HUDEP-2 (cell line): ENCODE measurements at regions not wholly inside any gene's neighbourhood (a gene's known extent, or its start where the extent isn't known, plus 50 kb on each side); places are given as distances from the start of the nearest gene placed in this dataset.
"Not testable (repeated sequence)": the region's sequence is repeated elsewhere in the genome, so short reads cannot be mapped to it uniquely, and the experiment has no call there.

Source experiments
- DNase-seq, 76 experiments: peaks; one replicate each; lab custom pipeline; 2025; ENCODE audit not compliant: unreplicated experiment in 76 of 76; lab: John Stamatoyannopoulos, UW

GRCh38 chr3:187795207-187795960 is 50.1 kb upstream of the BCL6 start:
- no peak for DNase-seq

- DNase-seq = no peak
Observed at GRCh38 chr3:187798126-187798525, 52.9 kb upstream of the BCL6 start.

GRCh38 chr3:187798531-187799530 is 53.6 kb upstream of the BCL6 start:
- no peak for DNase-seq

DNA sequence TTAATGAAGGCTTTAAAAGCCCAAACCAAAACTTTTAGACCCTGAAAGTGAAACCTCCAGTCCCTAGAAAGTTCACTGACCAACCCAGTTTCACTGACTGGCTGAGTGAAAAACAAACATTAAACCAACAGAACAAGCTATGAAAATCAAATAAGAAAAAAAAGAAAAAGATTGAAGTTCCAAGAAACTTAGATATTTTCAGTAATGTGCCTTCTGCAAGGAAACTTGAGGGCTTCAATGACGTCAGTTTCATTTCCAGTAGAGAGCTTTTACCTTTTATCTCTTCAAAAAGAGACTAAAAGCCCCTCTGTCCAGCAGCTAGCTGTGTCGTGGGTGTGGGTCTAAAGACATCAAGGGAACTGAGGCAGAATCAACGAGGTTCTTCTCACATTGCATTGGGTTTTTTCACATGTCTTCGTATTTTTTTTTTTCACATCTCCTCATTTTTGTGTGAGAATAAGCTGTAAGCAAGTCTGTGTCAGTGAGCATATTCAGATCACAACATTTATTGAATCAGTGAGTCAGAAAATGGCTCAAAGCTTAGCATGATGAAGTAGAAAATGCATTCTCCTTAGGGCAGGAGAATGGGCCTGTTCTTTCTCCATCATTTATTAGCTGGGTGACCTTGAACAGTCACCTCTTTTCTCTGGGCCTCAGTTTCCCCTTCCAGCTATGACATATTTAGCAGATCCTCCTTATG is 54.8 kb upstream of the BCL6 start:
- no peak for DNase-seq

GRCh38 chr3:187801152-187801551 is 55.9 kb upstream of the BCL6 start:
- DNase-seq = no peak

DNA sequence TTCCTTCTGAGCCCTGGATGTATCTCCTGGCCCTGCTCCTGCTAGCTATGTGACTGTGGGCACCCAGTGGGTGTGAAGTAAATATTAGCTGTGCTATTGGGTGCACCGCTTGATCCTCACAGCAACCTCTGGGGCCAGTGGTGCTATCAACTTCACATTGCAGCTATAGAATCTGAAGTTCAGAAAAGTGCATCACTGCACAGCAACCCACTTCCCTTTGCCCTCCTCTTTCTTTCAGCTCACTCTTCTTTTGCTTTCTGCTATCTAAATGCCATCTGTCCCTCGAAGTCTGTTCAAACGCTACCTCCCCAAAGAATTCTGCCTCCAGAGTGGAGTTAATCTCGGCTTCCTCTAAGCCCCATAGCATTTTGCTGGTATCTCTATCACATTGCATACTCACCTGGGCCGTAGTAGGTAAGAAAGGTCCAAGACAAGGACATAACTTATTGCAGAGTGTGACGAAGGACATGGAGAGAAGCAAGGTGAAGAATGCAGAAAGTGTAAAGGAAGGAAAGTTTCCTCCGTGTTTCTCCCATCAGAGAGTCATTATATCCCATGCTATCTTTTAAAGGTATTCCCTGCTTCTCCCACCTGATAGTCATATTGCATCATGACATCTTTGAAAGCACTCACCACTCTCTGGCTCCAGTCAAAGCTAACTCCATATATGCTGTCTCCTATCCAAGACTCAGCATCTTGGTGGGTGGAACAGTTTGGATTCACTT is 57.1 kb upstream of the BCL6 start:
- DNase-seq = no peak

GRCh38 chr3:187802928-187803259 is 57.6 kb upstream of the BCL6 start:
- DNase-seq = no peak

- no peak for DNase-seq
Observed at GRCh38 chr3:187804120-187804744, 59.0 kb upstream of the BCL6 start.

DNA sequence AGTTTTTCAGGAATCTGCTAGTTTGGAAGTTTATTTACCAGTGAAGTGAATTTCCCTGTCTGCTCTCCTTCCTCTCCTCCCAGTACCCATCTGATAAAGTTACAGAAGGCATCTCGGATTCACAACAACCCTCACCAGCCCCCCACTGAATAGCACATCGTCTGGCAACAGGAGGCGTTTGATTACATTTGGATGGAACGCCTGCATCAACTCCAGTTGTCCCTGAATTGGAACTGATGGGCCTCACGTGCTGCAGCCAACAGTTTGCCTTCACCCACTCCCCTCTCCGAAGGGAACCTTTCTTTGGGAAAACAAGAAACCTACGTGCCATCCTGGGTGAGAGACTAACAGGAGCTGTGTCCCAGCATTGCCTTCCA is 59.5 kb upstream of the BCL6 start:
- DNase-seq = no peak

- no peak for DNase-seq
Observed at GRCh38 chr3:187805774-187806173, 60.5 kb upstream of the BCL6 start.

DNA sequence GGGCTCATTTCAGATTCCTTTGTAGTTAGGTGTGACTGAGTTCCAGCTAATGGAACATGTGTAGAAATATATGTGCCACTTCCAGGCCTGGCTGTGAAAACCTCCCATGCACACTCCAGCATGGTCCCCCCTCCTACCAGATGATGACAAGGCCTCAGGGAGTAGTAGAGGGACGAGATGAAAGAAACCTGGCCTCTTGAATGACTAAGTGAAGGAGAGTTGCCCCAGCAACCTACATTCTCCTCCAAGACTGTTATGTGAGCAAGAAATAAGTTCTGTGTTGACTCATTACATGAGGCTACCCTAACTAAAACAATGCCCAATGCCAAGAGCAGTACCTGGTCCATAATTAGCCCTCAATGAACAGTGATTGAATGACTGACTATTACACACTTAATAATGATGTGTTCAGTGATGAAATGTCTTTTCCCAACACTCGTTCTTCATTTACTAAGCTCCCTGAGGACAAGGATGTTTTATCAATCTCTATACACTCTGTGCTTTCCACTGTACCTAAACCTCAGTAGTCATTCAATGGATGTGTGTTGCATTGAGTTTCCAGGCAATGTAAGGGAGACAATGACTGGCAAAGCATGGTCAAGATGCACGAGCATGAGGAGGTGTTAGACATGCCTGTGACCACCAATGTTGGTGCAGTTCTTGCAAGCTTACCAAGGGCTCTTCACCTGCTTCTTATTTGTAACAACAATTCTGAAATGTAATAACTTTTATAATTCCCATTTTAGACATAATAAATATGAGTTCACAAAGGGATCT is 62.0 kb upstream of the BCL6 start:
- DNase-seq = no peak

DNA sequence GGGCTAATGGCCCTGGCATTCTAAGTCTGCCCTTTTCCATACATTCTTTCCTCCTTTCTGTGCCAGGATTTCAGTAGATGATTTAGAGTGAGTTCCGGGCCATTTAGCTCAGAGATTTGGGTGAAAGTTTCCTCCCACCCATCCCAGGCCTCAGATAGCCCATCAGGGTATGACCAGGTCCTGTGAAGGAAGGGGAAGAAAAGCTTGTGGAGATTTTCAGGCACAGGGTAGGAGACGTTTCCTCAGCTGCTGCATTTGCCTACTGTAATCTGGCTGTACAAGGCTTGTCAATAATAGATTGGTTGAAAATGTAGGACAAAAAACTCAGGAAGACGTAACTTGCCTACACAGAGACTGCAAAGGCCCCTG is 63.2 kb upstream of the BCL6 start:
- DNase-seq = no peak

DNA sequence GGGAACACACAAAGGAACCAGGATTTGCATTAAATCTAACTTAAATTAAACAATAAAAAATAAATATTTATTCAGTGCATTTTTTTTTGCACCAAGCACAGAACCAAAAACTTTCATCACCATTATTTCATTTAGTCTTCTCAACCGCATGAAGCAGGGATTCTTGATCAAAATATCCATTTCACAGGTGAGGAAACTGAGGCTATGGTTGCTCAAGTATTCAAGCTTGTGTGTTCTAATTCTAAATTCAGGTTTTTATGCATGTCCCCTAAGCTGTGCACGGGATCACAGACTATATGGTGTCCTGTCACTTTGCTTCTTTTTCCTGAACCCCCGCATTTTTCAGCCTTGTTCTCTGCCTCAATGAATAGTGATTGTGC is 64.3 kb upstream of the BCL6 start:
- DNase-seq = no peak

DNA sequence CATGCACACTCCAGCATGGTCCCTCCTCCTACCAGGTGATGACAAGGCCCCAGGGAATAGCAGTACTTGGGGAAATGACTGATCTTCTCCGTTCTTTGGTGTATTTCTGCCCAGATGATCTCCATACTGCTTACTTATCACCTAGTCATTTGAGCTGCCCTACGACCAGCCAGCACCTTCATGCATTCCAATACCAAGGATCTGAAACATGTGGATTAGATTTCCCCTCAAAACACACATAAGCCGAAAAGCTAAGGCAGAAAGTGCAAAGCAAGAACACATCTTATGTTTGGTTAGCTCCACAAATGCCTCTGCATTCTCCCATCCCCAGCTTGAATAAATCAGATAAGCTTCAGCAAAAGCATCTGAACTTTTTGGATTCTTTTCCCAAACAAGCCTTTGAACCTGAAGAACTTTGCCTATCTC is 64.8 kb upstream of the BCL6 start:
- no peak for DNase-seq

DNA sequence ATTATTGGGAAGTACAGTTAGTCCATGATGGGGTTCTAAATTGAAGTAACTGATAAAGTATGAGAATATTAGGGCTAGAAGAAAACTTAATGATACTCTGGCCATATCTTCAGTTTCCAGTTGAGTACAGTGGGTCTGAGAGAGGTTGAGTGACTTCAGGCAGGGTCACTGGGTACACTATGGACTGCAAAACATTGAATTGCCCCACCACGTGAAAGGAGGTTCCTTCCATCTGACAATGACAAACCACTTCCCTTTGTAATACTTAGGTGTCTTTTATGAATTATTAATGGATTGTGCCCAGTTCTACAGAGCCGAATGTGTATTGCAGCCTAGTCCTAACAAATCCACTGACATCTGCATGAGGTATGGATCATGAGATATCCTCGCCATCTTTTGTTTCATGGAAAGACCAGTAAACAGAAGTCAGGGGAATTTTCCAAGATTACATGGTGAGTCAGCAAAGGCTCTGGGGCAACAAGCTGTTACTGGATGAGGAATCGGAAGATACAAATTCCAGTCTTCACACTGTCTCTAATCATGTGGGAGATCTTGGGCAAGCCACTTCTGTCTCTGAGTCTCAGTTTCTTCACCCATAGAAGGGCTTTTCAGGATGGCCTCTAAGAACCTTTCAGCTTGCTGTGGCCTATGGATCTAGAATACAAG is 66.5 kb upstream of the BCL6 start:
- no peak for DNase-seq

- no peak for DNase-seq
Observed at GRCh38 chr3:187812496-187812895, 67.2 kb upstream of the BCL6 start.

GRCh38 chr3:187813198-187813597 is 67.9 kb upstream of the BCL6 start:
- no peak for DNase-seq

DNA sequence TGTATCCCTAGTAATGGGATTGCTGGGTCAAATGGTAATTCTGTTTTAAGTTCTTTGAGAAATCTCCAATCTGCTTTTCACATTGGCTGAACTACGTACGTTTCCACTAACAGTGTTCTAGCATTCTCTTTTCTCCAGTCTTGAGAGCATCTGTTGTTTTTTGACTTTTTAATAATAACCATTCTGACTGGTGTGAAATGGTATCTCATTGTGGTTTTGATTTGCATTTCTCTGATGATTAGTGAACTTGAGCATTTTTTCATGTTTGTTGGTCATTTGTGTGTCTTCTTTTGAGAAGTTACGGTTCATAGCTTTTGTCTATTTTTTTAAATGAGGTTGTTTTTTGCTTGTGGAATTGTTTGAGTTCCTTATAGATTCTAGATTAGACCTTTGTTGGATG is 72.5 kb upstream of the BCL6 start:
- not testable (repeated sequence) for DNase-seq
